Stimulated activated naive CD8-positive, alpha-beta T cell treated with anti-CD3 and anti-CD28 coated beads, Interleukin-15, Interleukin-2, amounts not matched to agents 100 ng/mL and 50 ng/mL, for 24 hours (primary cell): ENCODE measurements at regions not wholly inside any gene's neighbourhood (a gene's known extent, or its start where the extent isn't known, plus 50 kb on each side); places are given as distances from the start of the nearest gene placed in this dataset.

Source experiments
- H3K27ac Mint-ChIP-seq: one replicate; pipeline ENCODE4 v1.8.0; 2021; ENCODE audit warnings: mild to moderate bottlenecking, mixed read lengths
- H3K27me3 Mint-ChIP-seq: one replicate; pipeline ENCODE4 v1.8.0; 2021; ENCODE audit warnings: mixed read lengths
- H3K36me3 Mint-ChIP-seq: one replicate; pipeline ENCODE4 v1.8.0; 2021; ENCODE audit warnings: low read depth, mixed read lengths
- H3K4me1 Mint-ChIP-seq: one replicate; pipeline ENCODE4 v1.8.0; 2021; ENCODE audit warnings: low read depth, mixed read lengths
- H3K4me3 Mint-ChIP-seq: one replicate; pipeline ENCODE4 v1.8.0; 2021; ENCODE audit warnings: mild to moderate bottlenecking, mixed read lengths
- H3K9me3 Mint-ChIP-seq: one replicate; pipeline ENCODE4 v1.8.0; 2021; ENCODE audit warnings: mixed read lengths

GRCh38 chr10:56085406-56086122, 275.5 kb downstream of the ZWINT start:
- Mint-ChIP-seq H3K36me3 (no peaks in the 10 kb centered on the region), H3K27ac (no peak overlapping the region), H3K9me3 (peaks cover 15% of the 10 kb centered on the region), H3K4me1 (no peaks in the 10 kb centered on the region), H3K4me3 (no peak overlapping the region), H3K27me3 (no peaks in the 10 kb centered on the region)

DNA sequence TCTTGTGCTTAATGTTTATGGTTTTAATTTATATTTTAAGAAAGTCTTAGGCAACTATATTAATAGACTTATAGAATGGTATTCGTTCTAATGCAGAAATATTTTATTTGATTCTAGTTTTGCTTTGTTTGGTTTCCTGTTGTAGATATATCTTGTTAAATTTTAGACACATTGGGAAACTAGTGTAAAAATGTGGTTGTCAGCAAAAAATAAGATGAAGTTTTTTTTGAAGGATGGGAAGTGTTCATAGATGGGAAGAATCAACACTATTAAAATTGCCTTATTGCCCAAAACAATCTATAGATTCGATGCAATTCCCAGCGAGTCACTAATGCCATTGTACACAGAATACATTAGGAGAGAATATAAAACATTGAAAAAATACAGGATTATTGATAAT, 278.9 kb downstream of the ZWINT start:
- H3K9me3 Mint-ChIP-seq: peaks cover 15% of the 10 kb centered on the region
- no peaks in the 10 kb centered on the region for H3K36me3 Mint-ChIP-seq
- H3K4me3 Mint-ChIP-seq: no peak overlapping the region
- H3K27me3 Mint-ChIP-seq: no peaks in the 10 kb centered on the region
- H3K27ac Mint-ChIP-seq: no peak overlapping the region
- H3K4me1 Mint-ChIP-seq: no peaks in the 10 kb centered on the region

- Mint-ChIP-seq H3K4me3 (no peak overlapping the region), H3K36me3 (no peaks in the 10 kb centered on the region), H3K27ac (no peak overlapping the region), H3K4me1 (no peaks in the 10 kb centered on the region), H3K27me3 (no peaks in the 10 kb centered on the region), H3K9me3 (peaks cover 10% of the 10 kb centered on the region)
Observed at GRCh38 chr10:56068473-56069263, 292.4 kb downstream of the ZWINT start.

- no peaks in the 10 kb centered on the region for H3K4me1 Mint-ChIP-seq
- H3K27ac Mint-ChIP-seq: no peak overlapping the region
- peaks cover 10% of the 10 kb centered on the region for H3K9me3 Mint-ChIP-seq
- H3K36me3 Mint-ChIP-seq: no peaks in the 10 kb centered on the region
- H3K4me3 Mint-ChIP-seq: no peak overlapping the region
- no peaks in the 10 kb centered on the region for H3K27me3 Mint-ChIP-seq
Observed at GRCh38 chr10:56068040-56068439, 293.0 kb downstream of the ZWINT start.

- H3K36me3 Mint-ChIP-seq: no peaks in the 10 kb centered on the region
- H3K4me1 Mint-ChIP-seq: no peaks in the 10 kb centered on the region
- H3K9me3 Mint-ChIP-seq: peaks cover 18% of the 10 kb centered on the region
- H3K4me3 Mint-ChIP-seq: no peak overlapping the region
- H3K27ac Mint-ChIP-seq: no peak overlapping the region
- no peaks in the 10 kb centered on the region for H3K27me3 Mint-ChIP-seq
Observed at GRCh38 chr10:56063642-56064041, 297.4 kb downstream of the ZWINT start.

DNA sequence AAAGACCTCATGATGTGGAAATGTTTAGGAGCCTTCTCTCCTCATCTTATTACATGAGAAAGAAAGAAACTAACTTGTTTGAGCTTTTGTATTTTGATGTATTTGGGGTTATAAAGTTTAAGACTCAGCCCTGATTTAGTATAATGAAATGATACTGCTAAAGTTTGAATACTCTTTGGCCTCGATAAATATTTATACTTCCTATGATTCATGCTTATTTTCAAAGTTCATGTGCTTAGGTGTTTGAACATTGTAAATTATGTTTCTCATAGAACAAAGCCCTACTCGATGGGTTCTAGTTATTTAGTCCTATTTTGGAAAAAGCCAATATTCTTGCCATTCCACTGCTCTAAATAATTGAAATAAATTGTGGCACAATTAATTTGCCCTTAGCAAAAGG, 303.2 kb downstream of the ZWINT start:
- H3K36me3 Mint-ChIP-seq: no peaks in the 10 kb centered on the region
- H3K9me3 Mint-ChIP-seq: peaks cover 12% of the 10 kb centered on the region
- H3K4me3 Mint-ChIP-seq: no peak overlapping the region
- no peaks in the 10 kb centered on the region for H3K27me3 Mint-ChIP-seq
- no peak overlapping the region for H3K27ac Mint-ChIP-seq
- no peaks in the 10 kb centered on the region for H3K4me1 Mint-ChIP-seq

- no peak overlapping the region for H3K4me3 Mint-ChIP-seq
Observed at GRCh38 chr10:56035489-56035888, 325.6 kb downstream of the ZWINT start.

GRCh38 chr10:56028298-56029132, 332.5 kb downstream of the ZWINT start:
- Mint-ChIP-seq H3K4me3 (no peak overlapping the region), H3K4me1 (no peaks in the 10 kb centered on the region), H3K27me3 (no peaks in the 10 kb centered on the region), H3K27ac (no peak overlapping the region), H3K36me3 (no peaks in the 10 kb centered on the region), H3K9me3 (no peaks in the 10 kb centered on the region)

More at GRCh38 chr10:56035489-56035888, 325.6 kb downstream of the ZWINT start:
- Mint-ChIP-seq H3K27ac (no peak overlapping the region), H3K36me3 (no peaks in the 10 kb centered on the region), H3K27me3 (no peaks in the 10 kb centered on the region), H3K4me1 (no peaks in the 10 kb centered on the region), H3K9me3 (peaks cover 5% of the 10 kb centered on the region)

DNA sequence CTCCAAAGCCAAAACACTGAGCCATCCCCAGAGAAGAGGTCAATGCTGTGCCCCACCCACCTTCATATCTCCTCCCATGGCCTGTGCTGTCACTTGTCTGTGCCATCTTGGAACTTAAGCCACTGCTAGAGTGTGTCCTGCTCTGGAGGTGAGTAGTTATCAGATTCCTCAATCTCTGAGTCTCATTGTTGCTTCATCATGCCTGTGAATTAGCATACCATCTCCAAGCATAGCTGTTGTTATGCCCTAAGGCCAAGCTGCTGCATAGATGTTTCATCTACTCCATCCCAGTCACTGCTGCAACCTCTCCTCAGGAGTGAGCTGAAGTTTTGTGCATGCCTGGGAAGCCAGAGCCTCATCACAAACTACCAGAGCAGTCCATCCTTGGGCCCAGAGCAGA, 349.0 kb downstream of the ZWINT start:
- Mint-ChIP-seq H3K4me1 (no peaks in the 10 kb centered on the region), H3K4me3 (no peak overlapping the region), H3K36me3 (no peaks in the 10 kb centered on the region), H3K27ac (no peak overlapping the region), H3K9me3 (peaks cover 12% of the 10 kb centered on the region), H3K27me3 (no peaks in the 10 kb centered on the region)

GRCh38 chr10:56003555-56003954, 357.5 kb downstream of the ZWINT start:
- H3K4me3 Mint-ChIP-seq: no peak overlapping the region
- H3K36me3 Mint-ChIP-seq: no peaks in the 10 kb centered on the region
- no peak overlapping the region for H3K27ac Mint-ChIP-seq
- no peaks in the 10 kb centered on the region for H3K27me3 Mint-ChIP-seq
- H3K4me1 Mint-ChIP-seq: no peaks in the 10 kb centered on the region
- H3K9me3 Mint-ChIP-seq: peaks cover 5% of the 10 kb centered on the region

DNA sequence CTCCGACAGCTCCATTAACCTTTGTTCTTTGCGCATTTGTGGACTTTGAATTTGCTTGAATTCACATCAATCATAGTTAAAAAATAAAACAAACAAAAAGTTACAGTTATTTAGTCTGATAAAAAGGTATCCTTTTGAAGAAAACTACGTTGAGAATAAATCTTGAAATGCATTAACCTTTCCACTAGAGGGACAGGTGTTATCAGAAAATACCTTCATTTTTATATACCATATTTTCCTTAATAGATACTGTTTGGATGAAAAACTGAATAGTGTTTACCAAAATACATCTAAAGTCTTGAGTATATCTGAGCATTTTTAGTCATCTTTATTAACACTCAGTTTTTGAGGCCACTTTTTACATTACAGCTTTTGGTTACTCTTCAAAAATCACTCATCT, 371.9 kb downstream of the ZWINT start:
- H3K4me3 Mint-ChIP-seq: no peak overlapping the region

GRCh38 chr10:55979203-55979602, 381.9 kb downstream of the ZWINT start:
- H3K27me3 Mint-ChIP-seq: no peaks in the 10 kb centered on the region
- H3K4me3 Mint-ChIP-seq: no peak overlapping the region
- no peaks in the 10 kb centered on the region for H3K36me3 Mint-ChIP-seq
- no peaks in the 10 kb centered on the region for H3K4me1 Mint-ChIP-seq
- no peaks in the 10 kb centered on the region for H3K9me3 Mint-ChIP-seq
- H3K27ac Mint-ChIP-seq: no peak overlapping the region

More for the DNA sequence above, 371.9 kb downstream of the ZWINT start:
- no peaks in the 10 kb centered on the region for H3K36me3 Mint-ChIP-seq
- H3K4me1 Mint-ChIP-seq: no peaks in the 10 kb centered on the region
- no peak overlapping the region for H3K27ac Mint-ChIP-seq
- no peaks in the 10 kb centered on the region for H3K27me3 Mint-ChIP-seq
- H3K9me3 Mint-ChIP-seq: peaks cover 7% of the 10 kb centered on the region

DNA sequence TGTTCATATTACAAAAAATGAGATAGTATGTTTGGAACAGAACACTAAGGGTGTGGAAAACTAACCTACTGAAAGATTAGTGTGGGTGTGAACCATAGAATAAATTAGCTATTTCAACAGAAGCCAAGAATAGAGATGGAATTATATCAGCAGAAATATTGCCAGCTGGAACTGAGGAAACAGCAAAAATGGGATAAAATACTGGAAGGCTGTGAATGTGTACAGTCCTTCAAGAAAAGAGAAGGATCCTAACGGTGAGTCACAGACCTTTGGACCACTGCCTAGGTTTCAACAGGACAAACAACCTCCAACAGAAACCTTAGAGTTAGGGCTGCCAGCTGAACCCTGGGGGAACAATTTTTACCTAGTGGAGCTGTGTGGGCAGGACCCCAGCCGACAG, 395.0 kb downstream of the ZWINT start:
- H3K27ac Mint-ChIP-seq: no peak overlapping the region
- H3K4me3 Mint-ChIP-seq: no peak overlapping the region
- no peaks in the 10 kb centered on the region for H3K4me1 Mint-ChIP-seq
- no peaks in the 10 kb centered on the region for H3K27me3 Mint-ChIP-seq
- H3K9me3 Mint-ChIP-seq: peaks cover 3% of the 10 kb centered on the region
- H3K36me3 Mint-ChIP-seq: no peaks in the 10 kb centered on the region

DNA sequence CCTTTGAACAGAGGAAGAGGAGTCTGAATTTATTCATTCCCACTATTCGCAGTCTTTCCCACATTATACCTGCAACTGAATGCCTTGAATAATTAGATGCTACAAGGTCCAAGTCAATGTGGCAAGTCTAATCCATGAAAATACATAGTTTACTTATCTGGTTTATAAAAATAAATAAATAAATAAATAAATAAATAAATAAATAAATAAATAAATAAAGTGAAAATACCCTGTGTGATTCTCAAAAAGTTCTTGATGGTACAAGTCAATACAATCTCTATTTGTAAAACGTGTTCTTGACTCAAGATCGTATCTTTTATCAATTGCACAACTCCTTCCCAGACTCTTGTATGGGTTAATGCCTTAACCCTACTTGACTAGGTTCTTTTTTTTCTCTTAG, 417.7 kb downstream of the ZWINT start:
- Mint-ChIP-seq H3K4me3 (no peak overlapping the region), H3K36me3 (no peaks in the 10 kb centered on the region), H3K4me1 (no peaks in the 10 kb centered on the region), H3K9me3 (no peaks in the 10 kb centered on the region), H3K27ac (no peak overlapping the region), H3K27me3 (no peaks in the 10 kb centered on the region)

- Mint-ChIP-seq H3K27ac (no peak overlapping the region), H3K9me3 (peaks cover 3% of the 10 kb centered on the region), H3K36me3 (no peaks in the 10 kb centered on the region), H3K4me1 (no peaks in the 10 kb centered on the region), H3K4me3 (no peak overlapping the region), H3K27me3 (no peaks in the 10 kb centered on the region)
Observed at GRCh38 chr10:55929291-55929690, 431.8 kb downstream of the ZWINT start.
